ENCODE measurements at regions not wholly inside any gene's neighbourhood (a gene's known extent, or its start where the extent isn't known, plus 50 kb on each side); places are given as distances from the start of the nearest gene placed in this dataset.

- no peak for TF ChIP-seq POLR2A (IDR thresholded peaks at IDR 0.05)
- no peak for TF ChIP-seq CTCF (IDR thresholded peaks at IDR 0.05)
- TF ChIP-seq POLR2AphosphoS5 (IDR thresholded peaks at IDR 0.05) = no peak
Measured at GRCh38 chr2:183592271-183592670, 468.0 kb downstream of the NUP35 start.

Data from suprapubic skin (tissue), 4 donors.